ENCODE measurements at regions not wholly inside any gene's neighbourhood (a gene's known extent, or its start where the extent isn't known, plus 50 kb on each side); places are given as distances from the start of the nearest gene placed in this dataset.
A peak's percentile ranks its signal among the peaks of the same experiment; 100 is the strongest.
"Not testable (repeated sequence)": the region's sequence is repeated elsewhere in the genome, so short reads cannot be mapped to it uniquely, and the experiment has no call there.

GRCh38 chrX:75638332-75638731 lies 115.5 kb upstream of the ZDHHC15 start:
- ATAC-seq = no peak
- intact Hi-C loops (cut with DNase I) = no loop called here
- Histone ChIP-seq H3K9me3 (peaks cover 0 to 4% (median 0%) of the 10 kb centered on the region in 4 donors), H3K27ac (no peak overlapping the region), H3K4me1 (no peaks in the 10 kb centered on the region), H3K36me3 (no peaks in the 10 kb centered on the region), H3K27me3 (no peaks in the 10 kb centered on the region), H3K4me3 (no peak overlapping the region)
- no peak for FAIRE-seq
- 58 to 85% methylated on average over 3 of the region's 3 CpGs for WGBS, 2 donors
- DNase-seq = no peak
- no peak for TF ChIP-seq CTCF (IDR thresholded peaks at IDR 0.05)

GRCh38 chrX:75625232-75625631 lies 102.4 kb upstream of the ZDHHC15 start:
- Histone ChIP-seq H3K27ac (no peak overlapping the region), H3K9me3 (no peaks in the 10 kb centered on the region), H3K36me3 (no peaks in the 10 kb centered on the region), H3K4me3 (no peak overlapping the region), H3K27me3 (no peaks in the 10 kb centered on the region), H3K4me1 (no peaks in the 10 kb centered on the region)
- DNase-seq = no peak
- ATAC-seq = no peak
- WGBS, 2 donors = 25 to 52% methylated on average over 1 of the region's 1 CpG
- intact Hi-C loops (cut with DNase I) = no loop called here
- FAIRE-seq = no peak
- no peak for TF ChIP-seq CTCF (IDR thresholded peaks at IDR 0.05)

GRCh38 chrX:75623535-75623934 lies 100.7 kb upstream of the ZDHHC15 start:
- no peak for TF ChIP-seq CTCF (IDR thresholded peaks at IDR 0.05)
- no peak overlapping the region for H3K4me3 ChIP-seq
- intact Hi-C loops (cut with DNase I) = no loop called here
- H3K9me3 ChIP-seq = no peaks in the 10 kb centered on the region
- ATAC-seq (no peak), FAIRE-seq (no peak), DNase-seq (no peak)
- no peaks in the 10 kb centered on the region for H3K27me3 ChIP-seq
- no peaks in the 10 kb centered on the region for H3K36me3 ChIP-seq
- H3K4me1 ChIP-seq = no peaks in the 10 kb centered on the region
- 68 to 84% methylated on average over 1 of the region's 1 CpG for WGBS, 2 donors
- no peak overlapping the region for H3K27ac ChIP-seq

GRCh38 chrX:75609406-75609805 lies 86.6 kb upstream of the ZDHHC15 start:
- DNase-seq = no peak
- no peak for FAIRE-seq
- 47 to 58% methylated on average over 5 of the region's 5 CpGs for WGBS, 2 donors
- H3K27ac ChIP-seq = no peak overlapping the region
- H3K27me3 ChIP-seq = no peaks in the 10 kb centered on the region
- H3K4me1 ChIP-seq = no peaks in the 10 kb centered on the region
- no peak for TF ChIP-seq CTCF (IDR thresholded peaks at IDR 0.05)
- intact Hi-C loops (cut with DNase I) = no loop called here
- no peaks in the 10 kb centered on the region for H3K36me3 ChIP-seq
- H3K4me3 ChIP-seq = no peak overlapping the region
- H3K9me3 ChIP-seq = no peaks in the 10 kb centered on the region
- ATAC-seq = no peak

- ATAC-seq = peak in 3 of 4 donors; percentile 65 to 77 (median 72)
- no peaks in the 10 kb centered on the region for H3K9me3 ChIP-seq
- no peak overlapping the region for H3K27ac ChIP-seq
- no peak for DNase-seq
- H3K27me3 ChIP-seq = no peaks in the 10 kb centered on the region
- H3K4me1 ChIP-seq = no peaks in the 10 kb centered on the region
- intact Hi-C loops (cut with DNase I) = no loop called here
- FAIRE-seq = peak; percentile 98
- H3K4me3 ChIP-seq = no peak overlapping the region
- peak; percentile 48 to 68 (median 64) for TF ChIP-seq CTCF (IDR thresholded peaks at IDR 0.05)
- no peaks in the 10 kb centered on the region for H3K36me3 ChIP-seq
Measured at GRCh38 chrX:75603833-75604232, 81.0 kb upstream of the ZDHHC15 start.

- intact Hi-C loops (cut with DNase I); H3K4me3 ChIP-seq; H3K36me3 ChIP-seq; H3K27me3 ChIP-seq; H3K27ac ChIP-seq; FAIRE-seq; H3K4me1 ChIP-seq; ATAC-seq; H3K9me3 ChIP-seq: not testable (repeated sequence)
- peak in 1 of 6 donors; percentile 40 for DNase-seq
- WGBS, 2 donors = 89 to 95% methylated on average over 12 of the region's 12 CpGs
Measured at GRCh38 chrX:75602022-75602421, 79.2 kb upstream of the ZDHHC15 start.
